ENCODE measurements at regions not wholly inside any gene's neighbourhood (a gene's known extent, or its start where the extent isn't known, plus 50 kb on each side); places are given as distances from the start of the nearest gene placed in this dataset.

DNA sequence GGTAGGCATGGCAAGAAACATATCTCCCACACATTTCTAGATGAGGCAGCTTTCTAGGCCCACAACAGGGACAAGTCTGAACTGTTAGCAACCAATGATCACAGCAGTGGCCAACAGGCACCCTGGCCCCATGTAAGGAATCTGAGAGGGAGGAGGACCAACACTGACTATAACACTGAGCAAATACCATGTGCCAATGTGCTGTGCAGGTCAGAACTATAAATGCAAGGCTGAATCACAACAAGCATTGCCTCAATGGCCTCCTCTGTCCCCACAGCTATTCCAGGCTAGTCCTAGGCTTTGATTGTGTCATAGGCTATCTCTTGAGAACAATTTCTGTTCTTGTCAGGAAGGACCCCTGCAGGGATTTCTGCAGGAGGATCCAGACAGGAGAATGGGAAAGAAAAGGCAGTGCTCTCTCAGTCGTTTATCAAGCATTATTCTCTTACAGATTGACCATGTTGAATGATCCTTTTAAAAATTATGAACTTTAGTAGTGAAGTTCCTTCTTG, 221.2 kb downstream of the TLE1 start:
- TF ChIP-seq, protein P1, sequence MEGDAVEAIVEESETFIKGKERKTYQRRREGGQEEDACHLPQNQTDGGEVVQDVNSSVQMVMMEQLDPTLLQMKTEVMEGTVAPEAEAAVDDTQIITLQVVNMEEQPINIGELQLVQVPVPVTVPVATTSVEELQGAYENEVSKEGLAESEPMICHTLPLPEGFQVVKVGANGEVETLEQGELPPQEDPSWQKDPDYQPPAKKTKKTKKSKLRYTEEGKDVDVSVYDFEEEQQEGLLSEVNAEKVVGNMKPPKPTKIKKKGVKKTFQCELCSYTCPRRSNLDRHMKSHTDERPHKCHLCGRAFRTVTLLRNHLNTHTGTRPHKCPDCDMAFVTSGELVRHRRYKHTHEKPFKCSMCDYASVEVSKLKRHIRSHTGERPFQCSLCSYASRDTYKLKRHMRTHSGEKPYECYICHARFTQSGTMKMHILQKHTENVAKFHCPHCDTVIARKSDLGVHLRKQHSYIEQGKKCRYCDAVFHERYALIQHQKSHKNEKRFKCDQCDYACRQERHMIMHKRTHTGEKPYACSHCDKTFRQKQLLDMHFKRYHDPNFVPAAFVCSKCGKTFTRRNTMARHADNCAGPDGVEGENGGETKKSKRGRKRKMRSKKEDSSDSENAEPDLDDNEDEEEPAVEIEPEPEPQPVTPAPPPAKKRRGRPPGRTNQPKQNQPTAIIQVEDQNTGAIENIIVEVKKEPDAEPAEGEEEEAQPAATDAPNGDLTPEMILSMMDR (IDR thresholded peaks at IDR 0.05; ENCODE audit: control insufficient read depth, extremely low read depth, insufficient read depth), result no peak

DNA sequence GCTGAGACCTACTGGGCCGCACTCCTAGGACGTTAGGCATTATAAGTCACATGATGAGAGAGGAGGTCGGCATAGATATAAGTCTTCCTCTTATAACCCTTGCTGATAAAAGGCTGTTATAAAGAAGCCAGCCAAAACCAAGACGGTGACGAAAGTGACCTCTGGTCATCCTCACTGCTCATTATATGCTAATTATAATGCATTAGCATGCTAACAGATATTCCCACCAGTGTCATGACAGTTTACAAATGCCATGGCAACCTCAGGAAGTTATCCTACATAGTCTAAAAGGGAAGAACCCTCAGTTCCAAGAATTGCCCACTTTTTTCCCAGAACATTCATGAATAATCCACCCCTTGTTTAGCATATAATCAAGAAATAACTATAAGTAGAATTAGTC, 222.4 kb downstream of the TLE1 start:
- no peak overlapping the region for H3K4me3 ChIP-seq (ENCODE audit: low read depth, low read length)
- TF ChIP-seq, protein P1 (IDR thresholded peaks at IDR 0.05; ENCODE audit: control insufficient read depth, extremely low read depth, insufficient read depth), result no peak
- DNase-seq (ENCODE audit: low read depth), result no peak

More for the DNA sequence above, 221.2 kb downstream of the TLE1 start:
- no peak overlapping the region for H3K4me3 ChIP-seq (ENCODE audit: low read depth, low read length)
- no peak for DNase-seq (ENCODE audit: low read depth)

DNA sequence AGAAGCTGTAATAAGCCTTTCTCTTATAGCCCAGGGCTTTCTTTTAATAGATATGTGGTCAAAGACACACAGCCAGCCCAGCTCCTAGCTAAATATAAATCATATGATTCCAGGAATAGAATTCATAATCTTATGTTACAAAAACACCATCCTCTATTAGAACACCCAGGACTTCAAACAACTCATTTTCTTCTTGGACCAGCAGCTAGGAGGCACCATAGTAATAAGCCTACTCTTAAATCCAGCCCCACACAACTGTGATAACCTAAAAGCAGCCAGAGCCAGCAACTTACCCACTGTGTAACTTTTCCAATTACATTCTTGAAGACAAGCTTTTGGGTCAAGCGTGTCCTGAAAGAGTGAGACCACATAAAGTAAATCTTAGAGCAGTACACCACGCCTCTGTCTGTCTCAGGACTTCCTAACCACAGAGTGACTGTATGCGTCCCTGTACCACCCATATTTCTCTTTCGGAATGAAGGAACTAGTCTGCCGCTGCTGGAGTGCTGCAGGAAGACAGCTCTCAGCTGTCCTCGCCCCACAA, 223.8 kb downstream of the TLE1 start:
- no peak for DNase-seq (ENCODE audit: low read depth)
- TF ChIP-seq, protein P1 (IDR thresholded peaks at IDR 0.05; ENCODE audit: control insufficient read depth, extremely low read depth, insufficient read depth), result no peak
- no peak overlapping the region for H3K4me3 ChIP-seq (ENCODE audit: low read depth, low read length)

DNA sequence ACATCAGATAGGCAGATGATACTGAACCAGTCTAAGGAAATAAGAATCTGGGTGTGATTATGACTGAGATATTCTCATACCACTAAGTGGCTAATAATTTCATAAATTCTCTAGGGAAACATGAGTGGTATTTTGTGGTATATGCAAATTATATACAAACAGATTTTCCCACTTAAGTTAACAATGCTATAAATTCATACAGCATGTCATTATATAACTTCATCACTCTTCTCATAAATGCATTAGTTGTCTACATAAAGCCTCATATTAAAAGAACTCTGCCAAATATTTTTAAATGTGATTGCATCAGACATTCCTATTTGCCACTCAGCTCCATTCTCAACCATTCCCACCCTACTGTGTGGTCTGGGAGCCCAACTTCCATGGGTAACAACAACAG, 226.5 kb downstream of the TLE1 start:
- TF ChIP-seq, protein P1 (IDR thresholded peaks at IDR 0.05; ENCODE audit: control insufficient read depth, extremely low read depth, insufficient read depth), result no peak
- no peak for DNase-seq (ENCODE audit: low read depth)
- no peak overlapping the region for H3K4me3 ChIP-seq (ENCODE audit: low read depth, low read length)

DNA sequence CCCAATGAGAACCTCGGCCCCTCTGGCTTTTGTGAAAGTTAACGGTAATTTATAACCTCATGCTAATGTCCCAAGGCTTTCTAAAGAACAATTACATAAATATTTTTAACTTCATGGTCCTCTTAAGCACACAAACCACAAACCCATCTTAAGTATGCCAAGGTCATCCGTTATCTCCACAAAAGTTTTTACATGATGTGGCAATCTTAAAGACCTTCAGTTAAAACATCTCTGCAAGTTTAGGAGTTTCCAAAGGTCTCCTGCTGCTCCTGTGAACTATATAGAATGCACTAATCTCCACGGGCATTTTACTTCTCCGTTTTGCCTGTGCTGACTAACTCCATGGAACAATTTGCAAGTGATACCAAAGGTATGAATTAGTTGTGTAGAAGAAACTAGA, 228.2 kb downstream of the TLE1 start:
- no peak for DNase-seq (ENCODE audit: low read depth)
- H3K4me3 ChIP-seq (ENCODE audit: low read depth, low read length), result no peak overlapping the region
- TF ChIP-seq, protein P1 (IDR thresholded peaks at IDR 0.05; ENCODE audit: control insufficient read depth, extremely low read depth, insufficient read depth), result no peak

DNA sequence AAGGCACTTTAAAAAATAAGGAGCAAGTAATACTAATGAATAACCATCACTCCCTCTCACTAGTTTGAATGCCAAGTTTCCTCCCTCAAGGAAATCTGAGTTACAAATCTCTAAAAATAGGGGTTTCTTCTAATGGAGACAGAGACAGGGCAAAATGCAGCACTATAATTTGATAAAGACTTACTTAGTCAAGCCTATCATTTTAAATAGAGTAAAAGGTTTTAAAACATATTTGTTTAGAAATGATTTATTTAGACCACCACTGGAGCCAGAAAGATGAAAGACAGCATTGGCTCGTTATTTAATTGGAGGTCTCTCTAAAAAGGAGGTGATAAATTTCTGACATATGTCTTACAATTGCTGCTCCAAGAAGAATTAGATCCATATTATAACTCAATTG, 228.7 kb downstream of the TLE1 start:
- H3K4me3 ChIP-seq (ENCODE audit: low read depth, low read length), result no peak overlapping the region
- DNase-seq (ENCODE audit: low read depth), result no peak
- TF ChIP-seq, protein P1 (IDR thresholded peaks at IDR 0.05; ENCODE audit: control insufficient read depth, extremely low read depth, insufficient read depth), result no peak

DNA sequence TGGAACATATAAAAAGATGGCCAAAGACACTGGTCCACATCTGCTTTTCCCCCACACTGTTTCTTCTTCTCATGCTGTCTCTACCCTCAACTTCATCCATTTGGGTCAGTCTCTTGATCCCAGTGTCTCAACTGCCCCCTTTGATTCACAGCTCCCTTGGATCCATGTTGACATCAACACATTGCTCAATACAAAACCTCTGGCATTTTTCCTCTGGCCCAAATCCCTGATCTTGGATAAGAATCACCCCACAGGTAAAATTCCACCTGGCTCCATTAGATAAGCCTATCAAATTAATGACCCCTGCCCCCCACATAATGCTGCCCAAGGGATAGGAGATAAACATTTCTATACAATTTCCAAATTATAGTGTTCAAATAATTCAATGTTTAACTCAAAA, 229.8 kb downstream of the TLE1 start:
- H3K4me3 ChIP-seq (ENCODE audit: low read depth, low read length), result no peak overlapping the region
- TF ChIP-seq, protein P1 (IDR thresholded peaks at IDR 0.05; ENCODE audit: control insufficient read depth, extremely low read depth, insufficient read depth), result no peak
- DNase-seq (ENCODE audit: low read depth), result no peak
